ENCODE measurements at regions not wholly inside any gene's neighbourhood (a gene's known extent, or its start where the extent isn't known, plus 50 kb on each side); places are given as distances from the start of the nearest gene placed in this dataset.

- Histone ChIP-seq H3K9me3 (no peaks in the 10 kb centered on the region), H3K27me3 (ENCODE audit: insufficient read depth in 3 of 3, low read length in 2 of 3) (no peaks in the 10 kb centered on the region), H3K27ac (no peak overlapping the region), H3K4me1 (peaks cover 19% of the 10 kb centered on the region), H3K4me3 (no peak overlapping the region), H3K36me3 (ENCODE audit: insufficient read depth in 1 of 2, low read depth in 1 of 2) (no peaks in the 10 kb centered on the region)
- TF ChIP-seq CTCF (IDR thresholded peaks at IDR 0.05), result no peak
- no peak for ATAC-seq
- WGBS, 3 donors, result 54 to 69% (median 59%) methylated on average over 5 of the region's 5 CpGs
- no peak for DNase-seq
- intact Hi-C loops (cut with DNase I), result no loop called here
Measured at GRCh38 chr9:108182950-108183381, 672.8 kb downstream of the ACTL7B start.

- Histone ChIP-seq H3K27ac (no peak overlapping the region), H3K36me3 (ENCODE audit: insufficient read depth in 1 of 2, low read depth in 1 of 2) (no peaks in the 10 kb centered on the region), H3K4me1 (peaks cover 12% of the 10 kb centered on the region), H3K27me3 (ENCODE audit: insufficient read depth in 3 of 3, low read length in 2 of 3) (no peaks in the 10 kb centered on the region), H3K9me3 (no peaks in the 10 kb centered on the region), H3K4me3 (no peak overlapping the region)
- DNase-seq (no peak), ATAC-seq (no peak)
- intact Hi-C loops (cut with DNase I), result no loop called here
- WGBS, 3 donors, result 69 to 79% (median 76%) methylated on average over 8 of the region's 8 CpGs
- no peak for TF ChIP-seq CTCF (IDR thresholded peaks at IDR 0.05)
Measured at GRCh38 chr9:108182270-108182669, 673.5 kb downstream of the ACTL7B start.

GRCh38 chr9:108181441-108181840 lies 674.3 kb downstream of the ACTL7B start:
- Histone ChIP-seq H3K4me1 (peaks cover 5% of the 10 kb centered on the region), H3K4me3 (no peak overlapping the region), H3K27me3 (ENCODE audit: insufficient read depth in 3 of 3, low read length in 2 of 3) (no peaks in the 10 kb centered on the region), H3K27ac (no peak overlapping the region), H3K36me3 (ENCODE audit: insufficient read depth in 1 of 2, low read depth in 1 of 2) (no peaks in the 10 kb centered on the region), H3K9me3 (no peaks in the 10 kb centered on the region)
- ATAC-seq (no peak), DNase-seq (no peak)
- TF ChIP-seq CTCF (IDR thresholded peaks at IDR 0.05), result no peak
- intact Hi-C loops (cut with DNase I), result no loop called here
- 88 to 96% (median 90%) methylated on average over 2 of the region's 2 CpGs for WGBS, 3 donors

GRCh38 chr9:108180541-108180940 lies 675.2 kb downstream of the ACTL7B start:
- 90 to 98% (median 92%) methylated on average over 1 of the region's 1 CpG for WGBS, 3 donors
- DNase-seq, result peak in 1 of 2 donors; percentile 52
- TF ChIP-seq CTCF (IDR thresholded peaks at IDR 0.05), result no peak

GRCh38 chr9:108178318-108178717 lies 677.5 kb downstream of the ACTL7B start:
- Histone ChIP-seq H3K36me3 (ENCODE audit: insufficient read depth in 1 of 2, low read depth in 1 of 2) (no peaks in the 10 kb centered on the region), H3K4me1 (no peaks in the 10 kb centered on the region), H3K27ac (no peak overlapping the region), H3K27me3 (ENCODE audit: insufficient read depth in 3 of 3, low read length in 2 of 3) (no peaks in the 10 kb centered on the region), H3K4me3 (no peak overlapping the region), H3K9me3 (no peaks in the 10 kb centered on the region)
- no peak for DNase-seq
- TF ChIP-seq CTCF (IDR thresholded peaks at IDR 0.05), result no peak
- ATAC-seq, result no peak
- intact Hi-C loops (cut with DNase I), result loop anchor here in 1 of 2 donors (10.0 kb wide), 1 partner anchor 366 kb away; no protein-coding TSS in a partner anchor
- WGBS, 3 donors, result 43 to 62% (median 45%) methylated on average over 4 of the region's 4 CpGs

More at GRCh38 chr9:108180541-108180940, 675.2 kb downstream of the ACTL7B start:
- ATAC-seq, result no peak
- Histone ChIP-seq H3K9me3 (no peaks in the 10 kb centered on the region), H3K4me1 (peaks cover 4% of the 10 kb centered on the region), H3K27me3 (ENCODE audit: insufficient read depth in 3 of 3, low read length in 2 of 3) (no peaks in the 10 kb centered on the region), H3K27ac (no peak overlapping the region), H3K36me3 (ENCODE audit: insufficient read depth in 1 of 2, low read depth in 1 of 2) (no peaks in the 10 kb centered on the region), H3K4me3 (no peak overlapping the region)
- intact Hi-C loops (cut with DNase I), result no loop called here
